Stimulated activated effector memory CD8-positive, alpha-beta T cell treated with anti-CD3 and anti-CD28 coated beads, Interleukin-12 subunit alpha, Interleukin-12 subunit beta, amount 100 ng/mL, for 72 hours (primary cell): ENCODE measurements at regions not wholly inside any gene's neighbourhood (a gene's known extent, or its start where the extent isn't known, plus 50 kb on each side); places are given as distances from the start of the nearest gene placed in this dataset.
"Not testable (repeated sequence)": the region's sequence is repeated elsewhere in the genome, so short reads cannot be mapped to it uniquely, and the experiment has no call there.

Experiments used
- ATAC-seq: fragments of 150-1000 bp; cut with Tn5 transposase; 2 replicates; pipeline ENCODE4 v1.10.0; 2021
- DNase-seq, 2 donors: peaks; one replicate each; pipeline ENCODE4 v3.0.0; 2021 to 2022; ENCODE audit warnings: low spot score in 2 of 2
- H3K27ac Mint-ChIP-seq: one replicate; pipeline ENCODE4 v1.8.0; 2022; ENCODE audit warnings: mild to moderate bottlenecking, mixed read lengths
- H3K36me3 Mint-ChIP-seq: one replicate; pipeline ENCODE4 v1.8.0; 2022; ENCODE audit warnings: mild to moderate bottlenecking, mixed read lengths
- H3K4me1 Mint-ChIP-seq: one replicate; pipeline ENCODE4 v1.8.0; 2022; ENCODE audit warnings: mixed read lengths
- H3K4me3 Mint-ChIP-seq: one replicate; pipeline ENCODE4 v1.8.0; 2022; ENCODE audit warnings: mild to moderate bottlenecking, mixed read lengths
- H3K9me3 Mint-ChIP-seq: one replicate; pipeline ENCODE4 v1.8.0; 2022; ENCODE audit warnings: mixed read lengths

GRCh38 chrX:51053741-51054140 lies 143.2 kb downstream of the BMP15 start:
- no peaks in the 10 kb centered on the region for H3K9me3 Mint-ChIP-seq
- no peak for DNase-seq
- no peak overlapping the region for H3K4me3 Mint-ChIP-seq
- no peak overlapping the region for H3K27ac Mint-ChIP-seq
- ATAC-seq, result no peak
- no peaks in the 10 kb centered on the region for H3K4me1 Mint-ChIP-seq
- H3K36me3 Mint-ChIP-seq, result no peaks in the 10 kb centered on the region

GRCh38 chrX:51098046-51098445 lies 187.5 kb downstream of the BMP15 start:
- DNase-seq (no peak), ATAC-seq (no peak)
- Mint-ChIP-seq H3K27ac (no peak overlapping the region), H3K4me3 (no peak overlapping the region), H3K9me3 (no peaks in the 10 kb centered on the region), H3K36me3 (no peaks in the 10 kb centered on the region), H3K4me1 (no peaks in the 10 kb centered on the region)

GRCh38 chrX:51119058-51119926 lies 208.8 kb downstream of the BMP15 start:
- ATAC-seq, H3K4me3 Mint-ChIP-seq, DNase-seq: not testable (repeated sequence)

GRCh38 chrX:51125743-51126142 lies 206.9 kb upstream of the NUDT10 start:
- not testable (repeated sequence) for H3K27ac Mint-ChIP-seq, H3K9me3 Mint-ChIP-seq, H3K4me3 Mint-ChIP-seq, H3K36me3 Mint-ChIP-seq, ATAC-seq, DNase-seq, H3K4me1 Mint-ChIP-seq

More at GRCh38 chrX:51119058-51119926, 208.8 kb downstream of the BMP15 start:
- not testable (repeated sequence) for H3K27ac Mint-ChIP-seq, H3K36me3 Mint-ChIP-seq, H3K9me3 Mint-ChIP-seq, H3K4me1 Mint-ChIP-seq

- no peak overlapping the region for H3K4me3 Mint-ChIP-seq
- peak; percentile 2 to 50 for DNase-seq
- peak; percentile 54 for ATAC-seq
- no peaks in the 10 kb centered on the region for H3K4me1 Mint-ChIP-seq
- H3K36me3 Mint-ChIP-seq, result no peaks in the 10 kb centered on the region
- no peaks in the 10 kb centered on the region for H3K9me3 Mint-ChIP-seq
- no peak overlapping the region for H3K27ac Mint-ChIP-seq
Measured at GRCh38 chrX:51144828-51145442, 187.7 kb upstream of the NUDT10 start.

- Mint-ChIP-seq H3K4me1 (no peaks in the 10 kb centered on the region), H3K9me3 (no peaks in the 10 kb centered on the region), H3K4me3 (no peak overlapping the region), H3K27ac (no peak overlapping the region), H3K36me3 (no peaks in the 10 kb centered on the region)
- ATAC-seq (no peak), DNase-seq (no peak)
Measured at GRCh38 chrX:51148848-51149247, 183.8 kb upstream of the NUDT10 start.

GRCh38 chrX:51151734-51152133 lies 180.9 kb upstream of the NUDT10 start:
- Mint-ChIP-seq H3K27ac (no peak overlapping the region), H3K4me3 (no peak overlapping the region), H3K9me3 (no peaks in the 10 kb centered on the region), H3K4me1 (no peaks in the 10 kb centered on the region), H3K36me3 (no peaks in the 10 kb centered on the region)
- ATAC-seq, result no peak
- no peak for DNase-seq

- Mint-ChIP-seq H3K27ac (no peak overlapping the region), H3K36me3 (no peaks in the 10 kb centered on the region), H3K4me1 (no peaks in the 10 kb centered on the region), H3K9me3 (no peaks in the 10 kb centered on the region), H3K4me3 (no peak overlapping the region)
- DNase-seq (no peak), ATAC-seq (peak; percentile 55)
Measured at GRCh38 chrX:51155157-51155556, 177.5 kb upstream of the NUDT10 start.

GRCh38 chrX:51155566-51155965 lies 177.1 kb upstream of the NUDT10 start:
- Mint-ChIP-seq H3K36me3 (no peaks in the 10 kb centered on the region), H3K27ac (no peak overlapping the region), H3K9me3 (no peaks in the 10 kb centered on the region), H3K4me1 (no peaks in the 10 kb centered on the region), H3K4me3 (no peak overlapping the region)
- DNase-seq, result no peak
- ATAC-seq, result no peak

GRCh38 chrX:51158231-51158630 lies 174.4 kb upstream of the NUDT10 start:
- Mint-ChIP-seq H3K4me1 (no peaks in the 10 kb centered on the region), H3K9me3 (no peaks in the 10 kb centered on the region), H3K27ac (no peak overlapping the region), H3K4me3 (no peak overlapping the region), H3K36me3 (no peaks in the 10 kb centered on the region)
- ATAC-seq (no peak), DNase-seq (no peak)

GRCh38 chrX:51159378-51159777 lies 173.2 kb upstream of the NUDT10 start:
- not testable (repeated sequence) for H3K27ac Mint-ChIP-seq, DNase-seq, H3K9me3 Mint-ChIP-seq, H3K4me1 Mint-ChIP-seq, H3K4me3 Mint-ChIP-seq, ATAC-seq, H3K36me3 Mint-ChIP-seq

- Mint-ChIP-seq H3K9me3 (no peaks in the 10 kb centered on the region), H3K27ac (no peak overlapping the region), H3K4me1 (no peaks in the 10 kb centered on the region), H3K36me3 (no peaks in the 10 kb centered on the region), H3K4me3 (no peak overlapping the region)
- no peak for ATAC-seq
- DNase-seq, result no peak
Measured at GRCh38 chrX:51163730-51164129, 168.9 kb upstream of the NUDT10 start.

- not testable (repeated sequence) for H3K4me3 Mint-ChIP-seq, H3K27ac Mint-ChIP-seq, DNase-seq, H3K9me3 Mint-ChIP-seq, ATAC-seq, H3K4me1 Mint-ChIP-seq, H3K36me3 Mint-ChIP-seq
Measured at GRCh38 chrX:51178356-51178900, 154.2 kb upstream of the NUDT10 start.

- not testable (repeated sequence) for H3K36me3 Mint-ChIP-seq, DNase-seq, H3K27ac Mint-ChIP-seq, H3K4me1 Mint-ChIP-seq, H3K4me3 Mint-ChIP-seq, H3K9me3 Mint-ChIP-seq, ATAC-seq
Measured at GRCh38 chrX:51179805-51180204, 152.8 kb upstream of the NUDT10 start.

- Mint-ChIP-seq H3K27ac (no peak overlapping the region), H3K4me3 (no peak overlapping the region), H3K36me3 (no peaks in the 10 kb centered on the region), H3K4me1 (no peaks in the 10 kb centered on the region), H3K9me3 (no peaks in the 10 kb centered on the region)
- DNase-seq (no peak), ATAC-seq (no peak)
Measured at GRCh38 chrX:51182545-51182944, 150.1 kb upstream of the NUDT10 start.

- no peak overlapping the region for H3K27ac Mint-ChIP-seq
- H3K9me3 Mint-ChIP-seq, result peaks cover 10% of the 10 kb centered on the region
- ATAC-seq (no peak), DNase-seq (no peak)
- no peaks in the 10 kb centered on the region for H3K36me3 Mint-ChIP-seq
- no peak overlapping the region for H3K4me3 Mint-ChIP-seq
- no peaks in the 10 kb centered on the region for H3K4me1 Mint-ChIP-seq
Measured at GRCh38 chrX:51192104-51192503, 140.5 kb upstream of the NUDT10 start.
